ENCODE measurements at regions not wholly inside any gene's neighbourhood (a gene's known extent, or its start where the extent isn't known, plus 50 kb on each side); places are given as distances from the start of the nearest gene placed in this dataset.

GRCh38 chr12:116400636-116401372 is 123.3 kb upstream of the MED13L start:
- FAIRE-seq: no peak

GRCh38 chr12:116401565-116401964 is 124.1 kb upstream of the MED13L start:
- DNase-seq (ENCODE audit: extremely low spot score, insufficient read length, low read depth) (no peak), FAIRE-seq (no peak)

More at GRCh38 chr12:116400636-116401372, 123.3 kb upstream of the MED13L start:
- DNase-seq (ENCODE audit: extremely low spot score, insufficient read length, low read depth): no peak

- DNase-seq (ENCODE audit: extremely low spot score, insufficient read length, low read depth) (no peak), FAIRE-seq (no peak)
Observed at GRCh38 chr12:116402163-116402939, 124.9 kb upstream of the MED13L start.

GRCh38 chr12:116403546-116403945 is 126.1 kb upstream of the MED13L start:
- FAIRE-seq (no peak), DNase-seq (ENCODE audit: extremely low spot score, insufficient read length, low read depth) (no peak)

GRCh38 chr12:116404247-116404646 is 126.8 kb upstream of the MED13L start:
- FAIRE-seq: no peak

GRCh38 chr12:116404913-116405611 is 127.6 kb upstream of the MED13L start:
- FAIRE-seq (no peak), DNase-seq (ENCODE audit: extremely low spot score, insufficient read length, low read depth) (no peak)

More at GRCh38 chr12:116404247-116404646, 126.8 kb upstream of the MED13L start:
- DNase-seq (ENCODE audit: extremely low spot score, insufficient read length, low read depth): no peak

- no peak for FAIRE-seq
- no peak for DNase-seq (ENCODE audit: extremely low spot score, insufficient read length, low read depth)
Observed at GRCh38 chr12:116406529-116406928, 129.0 kb upstream of the MED13L start.

- DNase-seq (ENCODE audit: extremely low spot score, insufficient read length, low read depth): no peak
- no peak for FAIRE-seq
Observed at GRCh38 chr12:116408489-116409250, 131.2 kb upstream of the MED13L start.

- no peak for DNase-seq (ENCODE audit: extremely low spot score, insufficient read length, low read depth)
- no peak for FAIRE-seq
Observed at GRCh38 chr12:116411977-116412376, 134.5 kb upstream of the MED13L start.

GRCh38 chr12:116414891-116415290 is 137.4 kb upstream of the MED13L start:
- DNase-seq (ENCODE audit: extremely low spot score, insufficient read length, low read depth): no peak
- FAIRE-seq: no peak

- FAIRE-seq: no peak
- no peak for DNase-seq (ENCODE audit: extremely low spot score, insufficient read length, low read depth)
Observed at GRCh38 chr12:116415408-116416108, 138.1 kb upstream of the MED13L start.

GRCh38 chr12:116416166-116416565 is 138.7 kb upstream of the MED13L start:
- DNase-seq (ENCODE audit: extremely low spot score, insufficient read length, low read depth) (no peak), FAIRE-seq (no peak)

- FAIRE-seq (no peak), DNase-seq (ENCODE audit: extremely low spot score, insufficient read length, low read depth) (no peak)
Observed at GRCh38 chr12:116418551-116418950, 140.6 kb upstream of the MAP1LC3B2 start.

- DNase-seq (ENCODE audit: extremely low spot score, insufficient read length, low read depth) (no peak), FAIRE-seq (no peak)
Observed at GRCh38 chr12:116420227-116420880, 138.8 kb upstream of the MAP1LC3B2 start.

GRCh38 chr12:116421785-116422538 is 137.2 kb upstream of the MAP1LC3B2 start:
- FAIRE-seq (no peak), DNase-seq (ENCODE audit: extremely low spot score, insufficient read length, low read depth) (no peak)

GRCh38 chr12:116423094-116423493 is 136.1 kb upstream of the MAP1LC3B2 start:
- no peak for DNase-seq (ENCODE audit: extremely low spot score, insufficient read length, low read depth)
- FAIRE-seq: no peak

- FAIRE-seq (no peak), DNase-seq (ENCODE audit: extremely low spot score, insufficient read length, low read depth) (no peak)
Observed at GRCh38 chr12:116425256-116426193, 133.7 kb upstream of the MAP1LC3B2 start.
